Liver (tissue), 8 donors: ENCODE measurements at regions not wholly inside any gene's neighbourhood (a gene's known extent, or its start where the extent isn't known, plus 50 kb on each side); places are given as distances from the start of the nearest gene placed in this dataset.

Experiments used
- DNase-seq: peaks from one replicate; pipeline ENCODE4 v3.0.0-alpha.2; 2017; ENCODE audit warnings: low spot score
- H3K27ac ChIP-seq, 2 donors: one replicate each; pipeline ENCODE4 v1.7.0; 2013; ENCODE audit warnings: inconsistent platforms in 2 of 2, low read length in 2 of 2, control low read depth in 1 of 2, low read depth in 1 of 2, mild to moderate bottlenecking in 1 of 2
- H3K27me3 ChIP-seq, 4 donors: one replicate each; pipeline versions ENCODE4 v1.6.1 to v1.7.0; 2013; ENCODE audit warnings: low read length in 3 of 4, inconsistent platforms in 1 of 4, mild to moderate bottlenecking in 1 of 4, moderate library complexity in 1 of 4; ENCODE audit not compliant: control insufficient read depth in 4 of 4, insufficient read depth in 4 of 4
- H3K36me3 ChIP-seq, 4 donors: one replicate each; pipeline versions ENCODE4 v1.6.1 to v1.7.0; 2013; ENCODE audit warnings: low read length in 3 of 4, mild to moderate bottlenecking in 3 of 4, low read depth in 1 of 4, moderate library complexity in 1 of 4; ENCODE audit not compliant: control insufficient read depth in 4 of 4, insufficient read depth in 3 of 4
- H3K4me1 ChIP-seq, 4 donors: one replicate each; pipeline versions ENCODE4 v1.6.1 to v1.7.0; 2013; ENCODE audit warnings: low read length in 3 of 4, mild to moderate bottlenecking in 3 of 4, moderate library complexity in 1 of 4; ENCODE audit not compliant: control insufficient read depth in 4 of 4, insufficient read depth in 4 of 4
- H3K4me3 ChIP-seq, 3 donors: one replicate each; pipeline versions ENCODE4 v1.6.1 to v1.7.0; 2013; ENCODE audit warnings: low read length in 3 of 3, control low read depth in 1 of 3, low read depth in 1 of 3, mild to moderate bottlenecking in 1 of 3
- H3K9ac ChIP-seq, 2 donors: one replicate each; pipeline ENCODE4 v1.7.0; 2013; ENCODE audit warnings: low read length in 2 of 2, mild to moderate bottlenecking in 2 of 2, moderate library complexity in 2 of 2, control low read depth in 1 of 2, low read depth in 1 of 2
- H3K9me3 ChIP-seq, 4 donors: one replicate each; pipeline versions ENCODE4 v1.6.1 to v1.7.0; 2013; ENCODE audit warnings: low read length in 3 of 4; ENCODE audit not compliant: control insufficient read depth in 4 of 4
- CTCF ChIP-seq: fragments of 150-350 bp; IDR thresholded peaks from 2 replicates; pipeline ENCODE4 v1.5.1; 2017; ENCODE audit warnings: improper control_type of control experiment, low read depth, low read length; ENCODE audit not compliant: missing input control
- EGR1 ChIP-seq, 2 donors: IDR thresholded peaks; 2 replicates each; pipeline ENCODE4 v1.6.1; 2016 to 2018; ENCODE audit warnings: antibody characterized with exemption in 2 of 2, low read depth in 2 of 2
- FOXA1 ChIP-seq: IDR thresholded peaks from 2 replicates; pipeline ENCODE4 v1.6.1; 2016; ENCODE audit warnings: antibody characterized with exemption
- FOXA2 ChIP-seq: IDR thresholded peaks from 2 replicates; pipeline ENCODE4 v1.6.1; 2016; ENCODE audit warnings: antibody characterized with exemption
- GABPA ChIP-seq, 2 donors: IDR thresholded peaks in 1 of 2; conservative IDR thresholded peaks in 1 of 2; 2 replicates each; pipeline ENCODE4 v1.6.1; 2016; ENCODE audit warnings: antibody characterized with exemption in 2 of 2, mild to moderate bottlenecking in 1 of 2, moderate library complexity in 1 of 2
- HNF4A ChIP-seq, 2 donors: conservative IDR thresholded peaks; 2 replicates each; pipeline ENCODE4 v1.6.1; 2016; ENCODE audit warnings: antibody characterized with exemption in 2 of 2, mild to moderate bottlenecking in 2 of 2
- HNF4G ChIP-seq: IDR thresholded peaks from 2 replicates; pipeline ENCODE4 v1.6.1; 2016; ENCODE audit warnings: antibody characterized with exemption
- JUND ChIP-seq, 2 donors: IDR thresholded peaks; 2 replicates each; pipeline ENCODE4 v1.6.1; 2016; ENCODE audit warnings: antibody characterized with exemption in 2 of 2
- NR2F2 ChIP-seq: IDR thresholded peaks from 2 replicates; pipeline ENCODE4 v1.6.1; 2016; ENCODE audit warnings: antibody characterized with exemption
- RAD21 ChIP-seq, 2 donors: IDR thresholded peaks; 2 replicates each; pipeline ENCODE4 v1.6.1; 2016; ENCODE audit warnings: antibody characterized with exemption in 2 of 2, mild to moderate bottlenecking in 2 of 2
- REST ChIP-seq: IDR thresholded peaks from 2 replicates; pipeline ENCODE4 v1.6.1; 2016; ENCODE audit warnings: antibody characterized with exemption, mild to moderate bottlenecking
- RXRA ChIP-seq, 2 donors: IDR thresholded peaks; 2 replicates each; pipeline ENCODE4 v1.6.1; 2017 to 2018; ENCODE audit warnings: antibody characterized with exemption in 2 of 2, mild to moderate bottlenecking in 1 of 2
- SP1 ChIP-seq: IDR thresholded peaks from 2 replicates; pipeline ENCODE4 v1.6.1; 2018; ENCODE audit warnings: antibody characterized with exemption, mild to moderate bottlenecking
- TAF1 ChIP-seq: conservative IDR thresholded peaks from 2 replicates; pipeline ENCODE4 v1.6.1; 2016; ENCODE audit warnings: antibody characterized with exemption, mild to moderate bottlenecking
- YY1 ChIP-seq: IDR thresholded peaks from 2 replicates; pipeline ENCODE4 v1.6.1; 2016; ENCODE audit warnings: antibody characterized with exemption, mild to moderate bottlenecking
- ZBTB33 ChIP-seq: IDR thresholded peaks from 2 replicates; pipeline ENCODE4 v1.6.1; 2016; ENCODE audit warnings: antibody characterized with exemption
- WGBS: extraction: QIAGEN DNeasy Blood & Tissue Kit; methylation state at CpG from one replicate; pipeline ENCODE4 v1.1.7; 2013; 5-methylcytosine and 5-hydroxymethylcytosine counted together
- TF ChIP-seq, protein P1 (sequence below): IDR thresholded peaks from 2 replicates; pipeline ENCODE4 v1.6.1; 2016; ENCODE audit warnings: antibody characterized with exemption
- donor health status: healthy.
- donor health status: healthy.
- donor health status: healthy.
- donor health status: healthy.
- donor health status: healthy.

- DNase-seq = no peak
- H3K27ac ChIP-seq = no peak overlapping the region
- no peak for TF ChIP-seq EGR1 (IDR thresholded peaks at IDR 0.05; ENCODE audit: low read depth in 2 of 2)
- TF ChIP-seq ZBTB33 = no peak
- no peak for TF ChIP-seq NR2F2
- no peak for TF ChIP-seq HNF4A (conservative IDR thresholded peaks at IDR 0.05)
- no peak for TF ChIP-seq YY1
- no peak for TF ChIP-seq REST
- TF ChIP-seq, protein P1, sequence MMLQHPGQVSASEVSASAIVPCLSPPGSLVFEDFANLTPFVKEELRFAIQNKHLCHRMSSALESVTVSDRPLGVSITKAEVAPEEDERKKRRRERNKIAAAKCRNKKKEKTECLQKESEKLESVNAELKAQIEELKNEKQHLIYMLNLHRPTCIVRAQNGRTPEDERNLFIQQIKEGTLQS = no peak
- TF ChIP-seq RAD21 (IDR thresholded peaks at IDR 0.05) = no peak
- TF ChIP-seq CTCF = no peak
- no peak for TF ChIP-seq GABPA (IDR thresholded peaks at IDR 0.05 in 1 of 2, conservative IDR thresholded peaks at IDR 0.05 in 1 of 2)
- TF ChIP-seq TAF1 = no peak
- TF ChIP-seq FOXA2 = no peak
- no peak for TF ChIP-seq HNF4G
- no peaks in the 10 kb centered on the region for H3K4me1 ChIP-seq
- H3K9me3 ChIP-seq = no peaks in the 10 kb centered on the region
- H3K9ac ChIP-seq = no peak overlapping the region
- H3K4me3 ChIP-seq = no peak overlapping the region
- peaks cover 0 to 4% (median 0%) of the 10 kb centered on the region in 4 donors for H3K27me3 ChIP-seq
- no peaks in the 10 kb centered on the region for H3K36me3 ChIP-seq
- 82% methylated on average over 4 of the region's 4 CpGs for WGBS
These were observed 66.1 kb upstream of the RPL11 start for GRCh38 chr1:23625459-23625858.

GRCh38 chr1:23624440-23624839 lies 65.1 kb upstream of the ID3 start:
- DNase-seq = no peak
- WGBS = 73% methylated on average over 4 of the region's 4 CpGs
- no peak overlapping the region for H3K4me3 ChIP-seq
- H3K27me3 ChIP-seq = peaks cover 0 to 6% (median 2%) of the 10 kb centered on the region in 4 donors
- no peaks in the 10 kb centered on the region for H3K36me3 ChIP-seq
- H3K9ac ChIP-seq = no peak overlapping the region
- no peak overlapping the region for H3K27ac ChIP-seq
- no peaks in the 10 kb centered on the region for H3K9me3 ChIP-seq
- H3K4me1 ChIP-seq = peaks cover 0 to 7% (median 4%) of the 10 kb centered on the region in 4 donors
- TF ChIP-seq SP1 (no peak), EGR1 (IDR thresholded peaks at IDR 0.05; ENCODE audit: low read depth in 2 of 2) (no peak), RXRA (IDR thresholded peaks at IDR 0.05) (no peak), GABPA (IDR thresholded peaks at IDR 0.05 in 1 of 2, conservative IDR thresholded peaks at IDR 0.05 in 1 of 2) (no peak), JUND (IDR thresholded peaks at IDR 0.05) (no peak), CTCF (no peak), TAF1 (no peak), REST (no peak), RAD21 (IDR thresholded peaks at IDR 0.05) (no peak), FOXA2 (no peak), NR2F2 (no peak), YY1 (no peak), FOXA1 (no peak), HNF4A (conservative IDR thresholded peaks at IDR 0.05) (no peak)
- TF ChIP-seq, protein P1 = no peak
